Endodermal cell (in vitro differentiated cells): ENCODE measurements at regions not wholly inside any gene's neighbourhood (a gene's known extent, or its start where the extent isn't known, plus 50 kb on each side); places are given as distances from the start of the nearest gene placed in this dataset.
"Not testable (repeated sequence)": the region's sequence is repeated elsewhere in the genome, so short reads cannot be mapped to it uniquely, and the experiment has no call there.

Experiments
- DNase-seq: peaks from one replicate; pipeline ENCODE4 v3.0.0-alpha.2; 2017
- H3K27ac ChIP-seq: 2 replicates; pipeline ENCODE4 v1.5.1; 2013; ENCODE audit warnings: mild to moderate bottlenecking, low read depth, low read length, moderate library complexity
- H3K27me3 ChIP-seq: 2 replicates; pipeline ENCODE4 v1.6.1; 2013; ENCODE audit warnings: mild to moderate bottlenecking, low read length, moderate library complexity; ENCODE audit not compliant: insufficient read depth, control insufficient read depth, poor library complexity, severe bottlenecking
- H3K36me3 ChIP-seq: 2 replicates; pipeline ENCODE4 v1.7.0; 2013; ENCODE audit warnings: mild to moderate bottlenecking, low read length, moderate library complexity; ENCODE audit not compliant: control insufficient read depth, insufficient read depth
- H3K4me1 ChIP-seq: one replicate; pipeline ENCODE4 v1.7.0; 2013; ENCODE audit warnings: low read length; ENCODE audit not compliant: control insufficient read depth, insufficient read depth
- H3K4me3 ChIP-seq: 2 replicates; pipeline ENCODE4 v1.5.1; 2013; ENCODE audit warnings: mild to moderate bottlenecking, low read length, moderate library complexity
- H3K9ac ChIP-seq: 2 replicates; pipeline ENCODE4 v1.6.1; 2013; ENCODE audit warnings: mild to moderate bottlenecking, low read length, moderate library complexity; ENCODE audit not compliant: poor library complexity, severe bottlenecking; ENCODE audit errors: extremely low read depth
- H3K9me3 ChIP-seq: 2 replicates; pipeline ENCODE4 v1.6.1; 2013; ENCODE audit warnings: mild to moderate bottlenecking, low read length, moderate library complexity; ENCODE audit not compliant: control insufficient read depth
- H3K27ac Mint-ChIP-seq: 2 replicates; pipeline ENCODE4 v1.8.0; 2020; ENCODE audit warnings: mixed read lengths
- H3K27me3 Mint-ChIP-seq: 2 replicates; pipeline ENCODE4 v1.8.0; 2021; ENCODE audit warnings: mild to moderate bottlenecking, mixed read lengths; ENCODE audit not compliant: insufficient read depth
- H3K36me3 Mint-ChIP-seq: 2 replicates; pipeline ENCODE4 v1.8.0; 2020; ENCODE audit warnings: low read depth, mixed read lengths
- H3K4me1 Mint-ChIP-seq: 2 replicates; pipeline ENCODE4 v1.8.0; 2020; ENCODE audit warnings: mixed read lengths
- H3K4me3 Mint-ChIP-seq: 2 replicates; pipeline ENCODE4 v1.8.0; 2020; ENCODE audit warnings: mild to moderate bottlenecking, moderate library complexity, mixed read lengths
- H3K9me3 Mint-ChIP-seq: 2 replicates; pipeline ENCODE4 v1.8.0; 2020; ENCODE audit warnings: mild to moderate bottlenecking, mixed read lengths
- CTCF ChIP-seq: fragments of 200-600 bp; sonication (generic); conservative IDR thresholded peaks from 2 replicates; pipeline ENCODE4 v1.5.0; 2021; ENCODE audit warnings: antibody characterized with exemption, mild to moderate bottlenecking
- WGBS, 2 experiments: methylation state at CpG; one replicate each; pipeline versions ENCODE4 v1.1.5 to v1.1.7; 2013; ENCODE audit warnings: missing lambda C conversion rate in 2 of 2, mixed read lengths in 1 of 2; ENCODE audit not compliant: insufficient coverage in 1 of 2, insufficient read length in 1 of 2; 5-methylcytosine and 5-hydroxymethylcytosine counted together

GRCh38 chr14:105857826-105858675 lies 331.7 kb downstream of the TMEM121 start:
- Histone ChIP-seq H3K9ac (no peak overlapping the region), H3K4me3 (no peak overlapping the region), H3K27ac (no peak overlapping the region), H3K9me3 (peaks cover 60% of the 10 kb centered on the region), H3K36me3 (no peaks in the 10 kb centered on the region), H3K27me3 (no peaks in the 10 kb centered on the region), H3K4me1 (no peaks in the 10 kb centered on the region)
- Mint-ChIP-seq H3K27ac (no peak overlapping the region), H3K36me3 (peaks cover 3% of the 10 kb centered on the region), H3K9me3 (peaks cover 96% of the 10 kb centered on the region), H3K27me3 (no peaks in the 10 kb centered on the region), H3K4me3 (no peak overlapping the region), H3K4me1 (no peaks in the 10 kb centered on the region)
- no peak for TF ChIP-seq CTCF
- peak; percentile 21 for DNase-seq
- 80% methylated on average over 9 of the region's 9 CpGs; no CpG with 5 or more reads in 1 of the 2 experiments for WGBS, 2 experiments

- Mint-ChIP-seq H3K9me3 (peaks cover 96% of the 10 kb centered on the region), H3K27ac (no peak overlapping the region), H3K4me3 (no peak overlapping the region), H3K27me3 (no peaks in the 10 kb centered on the region), H3K36me3 (no peaks in the 10 kb centered on the region), H3K4me1 (no peaks in the 10 kb centered on the region)
- DNase-seq = peak; percentile 3
- Histone ChIP-seq H3K9ac (no peak overlapping the region), H3K27me3 (no peaks in the 10 kb centered on the region), H3K4me1 (no peaks in the 10 kb centered on the region), H3K4me3 (no peak overlapping the region), H3K36me3 (no peaks in the 10 kb centered on the region), H3K9me3 (peaks cover 59% of the 10 kb centered on the region), H3K27ac (no peak overlapping the region)
- WGBS, 2 experiments = 88 to 90% methylated on average over 1 of the region's 4 CpGs
- TF ChIP-seq CTCF = no peak
Observed at GRCh38 chr14:105858676-105859025, 332.3 kb downstream of the TMEM121 start.

GRCh38 chr14:105859073-105859716 lies 332.8 kb downstream of the TMEM121 start:
- H3K4me3 ChIP-seq, H3K27ac Mint-ChIP-seq, H3K9ac ChIP-seq, H3K27me3 Mint-ChIP-seq, H3K4me1 Mint-ChIP-seq, H3K4me3 Mint-ChIP-seq, H3K27me3 ChIP-seq, H3K4me1 ChIP-seq, H3K36me3 ChIP-seq, H3K27ac ChIP-seq, H3K36me3 Mint-ChIP-seq: not testable (repeated sequence)
- H3K9me3 Mint-ChIP-seq = peaks cover 96% of the 10 kb centered on the region
- peak; percentile 9 for DNase-seq
- peaks cover 61% of the 10 kb centered on the region for H3K9me3 ChIP-seq
- 68 to 76% methylated on average over 4 to 15 of the region's 16 CpGs for WGBS, 2 experiments
